AG09309 (cell line): ENCODE measurements at regions not wholly inside any gene's neighbourhood (a gene's known extent, or its start where the extent isn't known, plus 50 kb on each side); places are given as distances from the start of the nearest gene placed in this dataset.

Experiments
- DNase-seq: peaks from one replicate; pipeline ENCODE4 v3.0.0-alpha.2; 2010; ENCODE audit warnings: low read depth
- H3K4me3 ChIP-seq: 2 replicates; pipeline ENCODE4 v1.5.1; 2011; ENCODE audit warnings: mild to moderate bottlenecking, low read depth, low read length, moderate library complexity; ENCODE audit not compliant: control insufficient read depth
- CTCF ChIP-seq: IDR thresholded peaks from 2 replicates; pipeline ENCODE4 v1.5.1; 2011; ENCODE audit warnings: mild to moderate bottlenecking, low read depth, low read length, inconsistent platforms; ENCODE audit not compliant: insufficient read depth, control insufficient read depth; ENCODE audit errors: missing control alignments

- TF ChIP-seq CTCF: no peak
- H3K4me3 ChIP-seq: no peak overlapping the region
- no peak for DNase-seq
Measured at GRCh38 chr13:63706751-63707150, 2291.1 kb upstream of the PCDH20 start.

- TF ChIP-seq CTCF: no peak
- H3K4me3 ChIP-seq: no peak overlapping the region
- no peak for DNase-seq
Measured at GRCh38 chr13:63704521-63704920, 2288.9 kb upstream of the PCDH20 start.

GRCh38 chr13:63700350-63700749 is 2284.7 kb upstream of the PCDH20 start:
- no peak for TF ChIP-seq CTCF
- no peak for DNase-seq
- H3K4me3 ChIP-seq: no peak overlapping the region

- DNase-seq: no peak
- no peak for TF ChIP-seq CTCF
- no peak overlapping the region for H3K4me3 ChIP-seq
Measured at GRCh38 chr13:63699948-63700347, 2284.3 kb upstream of the PCDH20 start.

GRCh38 chr13:63696055-63696454 is 2280.4 kb upstream of the PCDH20 start:
- no peak for DNase-seq
- TF ChIP-seq CTCF: no peak
- H3K4me3 ChIP-seq: no peak overlapping the region

GRCh38 chr13:63693696-63694095 is 2278.0 kb upstream of the PCDH20 start:
- no peak for TF ChIP-seq CTCF
- no peak overlapping the region for H3K4me3 ChIP-seq
- DNase-seq: no peak

- H3K4me3 ChIP-seq: no peak overlapping the region
- no peak for TF ChIP-seq CTCF
- no peak for DNase-seq
Measured at GRCh38 chr13:63691474-63691873, 2275.8 kb upstream of the PCDH20 start.
